ENCODE measurements at regions not wholly inside any gene's neighbourhood (a gene's known extent, or its start where the extent isn't known, plus 50 kb on each side); places are given as distances from the start of the nearest gene placed in this dataset.

DNA sequence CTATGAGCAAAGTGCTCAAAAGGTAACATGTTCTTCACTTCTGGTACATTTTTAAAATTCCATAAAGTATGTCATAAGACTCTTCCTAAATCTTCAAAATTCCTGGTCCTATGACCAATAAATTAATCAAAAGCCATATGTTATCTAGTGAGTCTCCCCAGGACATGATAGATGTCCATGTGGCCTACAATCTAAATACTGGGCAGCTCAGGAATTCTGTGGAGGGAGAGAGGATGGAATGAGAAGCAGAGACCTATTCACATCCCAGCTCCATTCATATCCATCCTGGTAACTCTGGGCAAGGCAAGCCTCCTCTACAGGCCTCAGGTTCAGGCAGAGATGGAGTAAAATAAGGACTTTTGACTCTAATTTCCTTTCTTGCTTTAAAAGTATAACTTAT is 224.8 kb downstream of the MTERF1 start:
- TF ChIP-seq POLR2A (IDR thresholded peaks at IDR 0.05): no peak
- TF ChIP-seq, protein P1, sequence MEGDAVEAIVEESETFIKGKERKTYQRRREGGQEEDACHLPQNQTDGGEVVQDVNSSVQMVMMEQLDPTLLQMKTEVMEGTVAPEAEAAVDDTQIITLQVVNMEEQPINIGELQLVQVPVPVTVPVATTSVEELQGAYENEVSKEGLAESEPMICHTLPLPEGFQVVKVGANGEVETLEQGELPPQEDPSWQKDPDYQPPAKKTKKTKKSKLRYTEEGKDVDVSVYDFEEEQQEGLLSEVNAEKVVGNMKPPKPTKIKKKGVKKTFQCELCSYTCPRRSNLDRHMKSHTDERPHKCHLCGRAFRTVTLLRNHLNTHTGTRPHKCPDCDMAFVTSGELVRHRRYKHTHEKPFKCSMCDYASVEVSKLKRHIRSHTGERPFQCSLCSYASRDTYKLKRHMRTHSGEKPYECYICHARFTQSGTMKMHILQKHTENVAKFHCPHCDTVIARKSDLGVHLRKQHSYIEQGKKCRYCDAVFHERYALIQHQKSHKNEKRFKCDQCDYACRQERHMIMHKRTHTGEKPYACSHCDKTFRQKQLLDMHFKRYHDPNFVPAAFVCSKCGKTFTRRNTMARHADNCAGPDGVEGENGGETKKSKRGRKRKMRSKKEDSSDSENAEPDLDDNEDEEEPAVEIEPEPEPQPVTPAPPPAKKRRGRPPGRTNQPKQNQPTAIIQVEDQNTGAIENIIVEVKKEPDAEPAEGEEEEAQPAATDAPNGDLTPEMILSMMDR (IDR thresholded peaks at IDR 0.05): no peak
